Thyroid gland (tissue), 4 donors: ENCODE measurements at regions not wholly inside any gene's neighbourhood (a gene's known extent, or its start where the extent isn't known, plus 50 kb on each side); places are given as distances from the start of the nearest gene placed in this dataset.

Experiments used
- CTCF ChIP-seq, 6 experiments: fragments of 200-600 bp in 3 of 6; fragments of 450-650 bp in 3 of 6; sonication (generic) in 3 of 6; IDR thresholded peaks; one replicate each; pipeline ENCODE4 v1.5.1; 2016 to 2019; ENCODE audit warnings: antibody characterized with exemption in 6 of 6, mild to moderate bottlenecking in 2 of 6, inconsistent platforms in 1 of 6, moderate library complexity in 1 of 6
- POLR2A ChIP-seq, 2 donors: fragments of 450-650 bp; IDR thresholded peaks; one replicate each; pipeline ENCODE4 v1.6.1; 2017; ENCODE audit warnings: antibody characterized with exemption in 2 of 2, mild to moderate bottlenecking in 2 of 2, moderate library complexity in 1 of 2

GRCh38 chr1:58395355-58395754, 151.2 kb downstream of the OMA1 start:
- TF ChIP-seq CTCF (IDR thresholded peaks at IDR 0.05) (no peak), POLR2A (IDR thresholded peaks at IDR 0.05) (no peak)
